Neural progenitor cell (in vitro differentiated cells): ENCODE measurements at regions not wholly inside any gene's neighbourhood (a gene's known extent, or its start where the extent isn't known, plus 50 kb on each side); places are given as distances from the start of the nearest gene placed in this dataset.

Experiments used
- DNase-seq: peaks from one replicate; pipeline ENCODE4 v3.0.0-alpha.2; 2016; ENCODE audit warnings: low spot score
- H2AFZ ChIP-seq: fragments of 200-600 bp; sonication (generic); replicated peaks from 2 replicates; pipeline ENCODE4 v1.6.1; 2016; ENCODE audit warnings: antibody characterized with exemption
- H3F3A ChIP-seq: fragments of 200-600 bp; sonication (generic); 2 replicates; pipeline ENCODE4 v1.6.1; 2016; ENCODE audit warnings: antibody characterized with exemption, low read depth
- H3K27ac ChIP-seq: fragments of 200-600 bp; sonication (generic); 2 replicates; pipeline ENCODE4 v1.5.1; 2016; ENCODE audit warnings: mild to moderate bottlenecking
- H3K27me3 ChIP-seq: fragments of 200-600 bp; sonication (generic); 2 replicates; pipeline ENCODE4 v1.6.1; 2016; ENCODE audit warnings: mild to moderate bottlenecking, moderate library complexity
- H3K36me3 ChIP-seq: fragments of 200-600 bp; sonication (generic); 2 replicates; pipeline ENCODE4 v1.5.1; 2016
- H3K4me1 ChIP-seq: fragments of 200-600 bp; sonication (generic); 2 replicates; pipeline ENCODE4 v1.6.1; 2016; ENCODE audit warnings: mixed run types
- H3K4me2 ChIP-seq: fragments of 200-600 bp; sonication (generic); 2 replicates; pipeline ENCODE4 v1.6.1; 2016
- H3K4me3 ChIP-seq: fragments of 200-600 bp; sonication (generic); 2 replicates; pipeline ENCODE4 v1.5.1; 2016
- H3K79me2 ChIP-seq: fragments of 200-600 bp; sonication (generic); 2 replicates; pipeline ENCODE4 v1.6.1; 2016; ENCODE audit warnings: low read depth
- H3K9ac ChIP-seq: fragments of 200-600 bp; sonication (generic); 2 replicates; pipeline ENCODE4 v1.6.1; 2016
- H3K9me3 ChIP-seq: fragments of 200-600 bp; sonication (generic); 2 replicates; pipeline ENCODE4 v1.5.1; 2016; ENCODE audit warnings: low read depth
- H4K20me1 ChIP-seq: fragments of 200-600 bp; sonication (generic); 2 replicates; pipeline ENCODE4 v1.6.1; 2016; ENCODE audit warnings: low read depth
- H3K27ac Mint-ChIP-seq: 3 replicates; pipeline ENCODE4 v1.8.0; 2021; ENCODE audit warnings: mixed read lengths
- H3K27me3 Mint-ChIP-seq: 2 replicates; pipeline ENCODE4 v1.8.0; 2022; ENCODE audit warnings: low read depth, mild to moderate bottlenecking, inconsistent platforms, moderate library complexity, mixed read lengths; ENCODE audit not compliant: insufficient read depth
- H3K36me3 Mint-ChIP-seq: 3 replicates; pipeline ENCODE4 v1.8.0; 2021; ENCODE audit warnings: mixed read lengths
- H3K4me1 Mint-ChIP-seq: 3 replicates; pipeline ENCODE4 v1.8.0; 2021; ENCODE audit warnings: mixed read lengths
- H3K4me3 Mint-ChIP-seq: 3 replicates; pipeline ENCODE4 v1.8.0; 2021; ENCODE audit warnings: mild to moderate bottlenecking, moderate library complexity, mixed read lengths
- H3K9me3 Mint-ChIP-seq: 3 replicates; pipeline ENCODE4 v1.8.0; 2020; ENCODE audit warnings: mixed read lengths
- CTCF ChIP-seq: fragments of 200-600 bp; sonication (generic); IDR thresholded peaks from 2 replicates; pipeline ENCODE4 v1.5.1; 2017; ENCODE audit warnings: antibody characterized with exemption, mild to moderate bottlenecking
- EZH2 ChIP-seq: fragments of 200-600 bp; sonication (generic); IDR thresholded peaks from 2 replicates; pipeline ENCODE4 v1.6.1; 2017; ENCODE audit warnings: antibody characterized with exemption, mild to moderate bottlenecking, moderate library complexity
- EZH2phosphoT487 ChIP-seq: fragments of 200-600 bp; sonication (generic); IDR thresholded peaks from 2 replicates; pipeline ENCODE4 v1.6.1; 2017; ENCODE audit warnings: antibody characterized with exemption

- Mint-ChIP-seq H3K9me3 (peaks cover 7% of the 10 kb centered on the region), H3K36me3 (no peaks in the 10 kb centered on the region), H3K4me1 (peaks cover 11% of the 10 kb centered on the region), H3K27ac (no peak overlapping the region), H3K27me3 (peaks cover under 1% of the 10 kb centered on the region), H3K4me3 (no peak overlapping the region)
- H3K4me1 ChIP-seq = no peaks in the 10 kb centered on the region
- no peak overlapping the region for H2AFZ ChIP-seq
- H3K27me3 ChIP-seq = no peaks in the 10 kb centered on the region
- no peak for TF ChIP-seq EZH2
- H3K27ac ChIP-seq = no peak overlapping the region
- H4K20me1 ChIP-seq = no peaks in the 10 kb centered on the region
- no peak overlapping the region for H3K4me3 ChIP-seq
- no peaks in the 10 kb centered on the region for H3K9me3 ChIP-seq
- H3K9ac ChIP-seq = no peak overlapping the region
- no peaks in the 10 kb centered on the region for H3K36me3 ChIP-seq
- H3F3A ChIP-seq = no peaks in the 10 kb centered on the region
- DNase-seq = no peak
- H3K4me2 ChIP-seq = no peak overlapping the region
- no peaks in the 10 kb centered on the region for H3K79me2 ChIP-seq
Observed at GRCh38 chr6:148041546-148041945, 301.1 kb upstream of the SASH1 start.

GRCh38 chr6:148042536-148042935, 300.1 kb upstream of the SASH1 start:
- H3K9me3 ChIP-seq = peaks cover 1% of the 10 kb centered on the region
- TF ChIP-seq EZH2phosphoT487 = no peak
- no peaks in the 10 kb centered on the region for H3K4me1 ChIP-seq
- H3F3A ChIP-seq = no peaks in the 10 kb centered on the region
- H3K9ac ChIP-seq = no peak overlapping the region
- Mint-ChIP-seq H3K36me3 (peaks cover 5% of the 10 kb centered on the region), H3K27me3 (no peaks in the 10 kb centered on the region), H3K27ac (no peak overlapping the region), H3K9me3 (peaks cover 15% of the 10 kb centered on the region), H3K4me1 (peaks cover 10% of the 10 kb centered on the region), H3K4me3 (no peak overlapping the region)
- no peak overlapping the region for H3K4me3 ChIP-seq
- H3K27me3 ChIP-seq = no peaks in the 10 kb centered on the region
- DNase-seq = no peak
- no peaks in the 10 kb centered on the region for H4K20me1 ChIP-seq
- no peak overlapping the region for H3K27ac ChIP-seq
- H3K4me2 ChIP-seq = no peak overlapping the region
- no peaks in the 10 kb centered on the region for H3K36me3 ChIP-seq
- no peak overlapping the region for H2AFZ ChIP-seq
- no peaks in the 10 kb centered on the region for H3K79me2 ChIP-seq

- Histone ChIP-seq H3K9me3 (peaks cover 5% of the 10 kb centered on the region), H3K79me2 (no peaks in the 10 kb centered on the region), H4K20me1 (no peaks in the 10 kb centered on the region), H3K4me3 (no peak overlapping the region), H3K27me3 (no peaks in the 10 kb centered on the region), H3K4me2 (no peak overlapping the region), H3K27ac (no peak overlapping the region), H3K4me1 (no peaks in the 10 kb centered on the region), H2AFZ (no peak overlapping the region), H3K36me3 (no peaks in the 10 kb centered on the region), H3K9ac (no peak overlapping the region), H3F3A (no peaks in the 10 kb centered on the region)
- Mint-ChIP-seq H3K4me1 (peaks cover 5% of the 10 kb centered on the region), H3K4me3 (no peak overlapping the region), H3K9me3 (peaks cover 17% of the 10 kb centered on the region), H3K27ac (no peak overlapping the region), H3K36me3 (peaks cover 5% of the 10 kb centered on the region), H3K27me3 (no peaks in the 10 kb centered on the region)
- DNase-seq = no peak
- no peak for TF ChIP-seq EZH2phosphoT487
- no peak for TF ChIP-seq CTCF
- no peak for TF ChIP-seq EZH2
Observed at GRCh38 chr6:148044261-148044751, 298.3 kb upstream of the SASH1 start.

- Histone ChIP-seq H3K27me3 (no peaks in the 10 kb centered on the region), H3K79me2 (no peaks in the 10 kb centered on the region), H3K27ac (no peak overlapping the region), H3K9ac (no peak overlapping the region), H3K4me1 (no peaks in the 10 kb centered on the region), H3K9me3 (peaks cover 5% of the 10 kb centered on the region), H3K4me3 (no peak overlapping the region), H2AFZ (no peak overlapping the region), H3K4me2 (no peak overlapping the region), H4K20me1 (no peaks in the 10 kb centered on the region), H3F3A (no peaks in the 10 kb centered on the region), H3K36me3 (no peaks in the 10 kb centered on the region)
- Mint-ChIP-seq H3K9me3 (peaks cover 17% of the 10 kb centered on the region), H3K4me1 (peaks cover 5% of the 10 kb centered on the region), H3K27ac (no peak overlapping the region), H3K4me3 (no peak overlapping the region), H3K36me3 (peaks cover 6% of the 10 kb centered on the region), H3K27me3 (no peaks in the 10 kb centered on the region)
- TF ChIP-seq EZH2 (no peak), CTCF (no peak), EZH2phosphoT487 (no peak)
- no peak for DNase-seq
Observed at GRCh38 chr6:148044921-148045320, 297.7 kb upstream of the SASH1 start.
